HG03378 (cell line): ENCODE measurements at regions not wholly inside any gene's neighbourhood (a gene's known extent, or its start where the extent isn't known, plus 50 kb on each side); places are given as distances from the start of the nearest gene placed in this dataset.

Experiments
- ATAC-seq: cut with Tn5 transposase; IDR thresholded peaks from one replicate; pipeline ENCODE4 v1.9.1; 2021; ENCODE audit warnings: mild to moderate bottlenecking, moderate library complexity; ENCODE audit not compliant: unreplicated experiment

DNA sequence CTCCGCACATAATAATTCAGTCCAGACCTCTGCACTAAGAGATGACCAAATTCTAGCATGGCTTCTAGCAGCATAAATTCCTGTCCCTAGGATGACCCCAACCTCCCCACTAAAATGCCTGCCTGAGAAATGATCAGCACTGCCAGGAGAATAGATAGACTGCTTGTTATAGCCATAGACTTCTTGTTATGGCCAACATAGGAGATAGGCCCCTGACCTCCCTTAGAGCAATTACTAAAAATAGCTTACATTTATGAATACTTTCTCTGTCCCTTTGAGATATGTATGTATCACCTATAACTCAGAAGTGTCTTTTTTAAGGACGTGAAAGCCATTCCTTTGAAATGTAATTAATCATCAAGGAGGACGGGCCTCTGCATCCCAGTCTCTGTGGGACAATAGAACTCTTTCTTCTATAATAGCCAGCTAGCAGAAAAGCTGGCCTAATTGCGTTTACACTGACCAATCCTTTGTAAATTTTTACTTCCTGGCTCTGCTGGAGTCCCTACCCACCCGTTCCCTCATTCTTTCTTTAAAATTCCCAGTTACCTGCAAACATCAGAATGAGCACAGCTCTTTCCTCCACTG, 1002.7 kb downstream of the CDH18 start:
- ATAC-seq = no peak

DNA sequence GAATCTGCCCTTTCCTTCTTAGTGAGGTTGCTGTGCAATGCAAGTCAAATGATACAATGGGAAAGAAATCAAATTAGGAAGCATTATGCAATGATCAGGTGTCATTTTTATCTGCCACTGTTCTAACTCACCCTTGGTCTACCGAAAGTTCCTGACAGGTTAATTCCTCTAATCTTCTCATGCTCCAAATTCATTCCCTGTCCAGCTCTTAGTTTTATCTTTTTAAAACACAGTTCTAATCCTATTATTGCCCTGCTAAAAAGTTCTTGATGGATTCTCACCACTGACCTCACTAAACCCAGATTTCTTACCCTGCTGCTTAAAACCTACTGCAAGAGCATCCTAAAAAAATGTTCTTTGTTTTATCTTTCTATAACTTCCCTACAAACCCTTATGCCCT, 1000.9 kb downstream of the CDH18 start:
- ATAC-seq = no peak

DNA sequence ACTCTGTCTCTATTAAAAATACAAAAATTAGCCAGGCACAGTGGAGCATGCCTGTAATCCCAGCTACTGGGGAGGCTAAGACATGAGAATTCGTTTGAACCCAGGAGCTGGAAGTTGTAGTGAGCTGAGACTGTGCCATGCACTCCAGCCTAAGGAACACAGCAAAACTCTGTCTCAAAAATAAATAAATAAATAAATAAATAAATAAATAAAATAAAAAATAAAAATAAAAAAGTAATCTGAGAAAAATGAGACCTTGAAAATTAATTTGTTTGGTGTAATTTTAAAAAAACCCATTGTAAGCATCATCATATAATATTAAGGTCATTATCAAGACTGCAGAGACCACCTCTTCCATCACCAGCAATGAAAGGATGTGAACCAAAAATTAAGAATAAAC, 997.1 kb downstream of the CDH18 start:
- ATAC-seq = no peak

DNA sequence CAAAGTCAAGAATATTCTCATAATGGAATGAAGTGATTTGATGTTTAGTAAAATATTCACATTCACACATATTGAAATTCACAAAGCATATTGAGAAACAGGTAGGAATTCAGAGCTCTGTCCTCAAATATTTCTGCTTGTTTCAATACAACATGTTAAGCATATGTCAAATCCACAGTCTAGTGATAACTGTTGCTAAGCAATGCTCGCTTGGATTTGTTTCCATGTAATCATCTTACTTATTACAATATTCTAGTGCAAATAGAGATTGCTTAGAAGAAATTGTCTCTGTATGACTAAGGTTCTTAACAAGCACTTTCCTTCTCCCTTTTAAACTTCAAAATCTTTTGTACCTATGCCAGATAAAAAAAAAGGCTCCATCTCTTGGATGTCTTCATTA, 995.7 kb downstream of the CDH18 start:
- no peak for ATAC-seq

DNA sequence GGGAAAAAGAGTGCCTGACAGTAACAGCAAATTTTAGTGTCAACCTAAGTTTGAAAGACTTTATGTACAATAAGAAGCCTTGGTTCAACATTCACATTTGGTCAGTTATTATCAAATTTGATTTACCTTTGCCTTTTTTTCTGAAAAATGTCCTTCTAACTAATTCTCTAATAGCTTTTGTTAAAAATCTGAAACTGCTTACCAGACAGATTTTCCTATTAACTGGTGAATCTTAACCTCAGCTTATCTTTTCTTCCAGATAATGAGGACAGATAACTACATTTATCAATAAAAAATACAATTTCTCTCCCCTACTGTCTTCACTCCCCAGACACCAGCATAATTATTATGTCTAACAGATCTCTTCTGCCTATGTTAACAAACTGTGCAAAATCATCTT, 988.5 kb downstream of the CDH18 start:
- ATAC-seq = no peak

DNA sequence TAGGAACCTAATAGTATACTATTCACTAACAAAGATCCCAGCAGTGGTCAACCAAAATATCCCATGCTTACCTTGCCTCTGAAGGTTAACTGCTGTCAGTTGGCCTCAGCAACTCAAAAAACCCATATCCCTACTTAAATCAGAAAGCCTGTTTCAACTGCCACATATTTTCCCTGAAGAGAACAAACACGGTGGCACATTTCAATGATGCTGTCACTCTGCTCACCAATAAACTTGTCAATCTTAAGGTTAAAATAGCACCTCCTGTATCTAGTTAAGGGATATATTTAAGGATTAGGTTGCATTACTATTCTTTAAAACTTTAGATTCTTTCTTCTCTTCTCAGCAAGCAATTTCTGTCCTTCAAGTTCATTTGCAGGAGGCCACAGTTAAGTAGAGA, 986.9 kb downstream of the CDH18 start:
- ATAC-seq = no peak

DNA sequence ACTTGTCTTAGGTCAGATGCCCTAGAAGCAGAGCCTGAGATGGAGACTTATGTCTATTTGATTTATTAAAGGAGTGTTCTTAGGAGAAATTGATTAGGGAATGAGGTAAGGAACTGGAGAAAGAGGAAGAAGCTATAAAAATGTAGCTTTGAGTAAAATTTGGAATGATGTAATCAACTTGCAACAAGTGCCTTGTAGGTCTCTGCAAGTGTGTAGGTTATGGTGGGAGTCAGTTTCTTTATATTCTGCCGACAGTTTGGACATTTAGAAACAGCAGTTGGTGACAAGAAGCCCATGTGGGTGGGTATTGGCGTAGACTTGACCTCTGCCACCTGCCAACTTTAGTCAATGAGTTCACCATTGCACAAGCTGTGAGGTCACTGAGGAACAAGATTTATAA, 986.5 kb downstream of the CDH18 start:
- no peak for ATAC-seq

DNA sequence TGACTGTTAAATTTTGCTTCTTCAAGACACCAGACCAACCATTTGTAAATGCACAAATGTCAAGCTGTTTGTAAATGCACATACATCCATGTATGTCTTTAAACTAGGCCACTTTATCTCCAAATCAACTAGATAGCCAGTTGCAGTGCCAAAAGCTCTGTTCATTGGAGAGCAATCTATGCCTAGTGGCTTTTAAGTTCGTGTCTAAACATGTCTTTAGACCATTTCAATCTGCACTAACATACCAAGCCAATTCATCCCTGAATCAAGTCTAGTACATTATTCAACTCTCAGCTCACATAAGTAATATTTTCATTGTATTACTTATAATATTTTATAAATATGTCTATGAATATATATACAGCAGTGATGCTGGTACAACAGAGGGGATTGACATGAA, 985.9 kb downstream of the CDH18 start:
- ATAC-seq = no peak

DNA sequence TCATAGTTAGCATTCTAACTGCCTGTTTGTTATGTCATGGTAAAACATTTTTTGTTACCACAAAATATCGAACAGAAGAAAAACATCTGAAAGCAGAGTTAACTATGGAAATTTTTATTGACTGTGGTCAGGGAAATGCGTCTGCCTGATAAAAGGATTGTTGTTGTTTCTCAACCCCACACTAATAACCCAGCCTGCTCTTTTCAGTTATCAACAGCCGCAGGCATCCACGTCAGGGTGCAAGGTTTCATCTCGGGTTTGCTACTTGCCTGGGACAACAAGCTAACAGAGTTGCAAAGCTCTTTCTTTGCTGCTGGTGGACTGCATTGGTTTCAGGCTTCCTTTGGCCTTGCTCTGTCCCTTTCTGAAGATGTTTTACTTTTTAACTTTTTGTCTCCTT, 969.2 kb downstream of the CDH18 start:
- no peak for ATAC-seq

DNA sequence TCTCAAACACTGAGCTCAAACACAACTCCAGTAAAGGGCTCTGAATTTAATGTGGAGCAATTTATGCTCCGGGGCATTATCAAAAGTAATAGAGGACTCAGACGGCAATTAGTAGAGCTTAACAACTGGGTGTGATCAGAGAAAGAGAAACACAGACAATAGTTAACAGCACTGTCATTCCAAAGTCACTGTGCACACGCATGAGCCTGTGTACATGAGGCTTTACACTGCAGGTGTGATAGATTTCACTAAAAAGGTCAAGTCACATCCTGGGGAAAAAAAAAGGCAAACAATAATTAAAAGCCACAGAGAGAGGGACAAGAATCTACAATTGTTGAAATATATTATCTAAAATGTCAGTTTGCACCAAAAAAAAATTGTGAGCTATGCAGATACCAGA, 956.5 kb downstream of the CDH18 start:
- no peak for ATAC-seq

DNA sequence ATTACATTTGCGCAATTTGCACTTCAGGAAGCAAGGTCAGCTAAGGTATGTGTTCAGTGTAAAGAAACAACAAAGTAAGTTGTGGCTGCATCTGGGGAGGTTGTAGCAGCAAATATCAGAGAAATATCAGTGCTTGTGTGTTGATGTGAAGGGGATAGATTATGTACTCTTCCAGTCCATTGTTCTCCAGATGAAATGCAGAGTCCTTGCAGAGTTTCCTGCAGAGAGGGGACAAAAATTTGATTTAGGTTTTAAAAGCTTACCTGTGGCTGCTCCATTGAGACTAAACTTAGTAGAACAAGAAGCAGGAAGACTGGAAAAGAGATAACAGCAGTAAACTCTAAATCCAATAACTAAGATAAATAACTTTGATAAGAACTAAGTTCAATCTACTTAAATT, 952.2 kb downstream of the CDH18 start:
- ATAC-seq = no peak

DNA sequence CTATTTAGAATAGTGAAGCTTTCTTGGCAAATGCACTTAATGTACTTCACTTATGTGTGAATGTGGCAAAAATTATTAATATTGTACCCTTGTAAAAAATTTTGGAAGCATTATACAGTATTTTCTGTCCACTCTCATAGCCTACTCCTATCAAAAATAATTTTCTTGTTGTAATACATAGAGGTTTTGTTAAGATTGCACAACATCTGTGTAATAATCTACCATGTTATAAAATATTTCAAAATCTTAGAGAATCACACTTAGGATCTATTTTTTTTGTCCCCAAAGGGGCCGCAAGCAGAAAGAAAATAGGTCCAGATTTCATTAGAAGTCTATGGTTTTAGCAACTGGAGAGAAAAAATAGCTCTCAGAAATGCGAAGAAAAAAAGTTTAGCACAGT, 945.9 kb downstream of the CDH18 start:
- no peak for ATAC-seq

DNA sequence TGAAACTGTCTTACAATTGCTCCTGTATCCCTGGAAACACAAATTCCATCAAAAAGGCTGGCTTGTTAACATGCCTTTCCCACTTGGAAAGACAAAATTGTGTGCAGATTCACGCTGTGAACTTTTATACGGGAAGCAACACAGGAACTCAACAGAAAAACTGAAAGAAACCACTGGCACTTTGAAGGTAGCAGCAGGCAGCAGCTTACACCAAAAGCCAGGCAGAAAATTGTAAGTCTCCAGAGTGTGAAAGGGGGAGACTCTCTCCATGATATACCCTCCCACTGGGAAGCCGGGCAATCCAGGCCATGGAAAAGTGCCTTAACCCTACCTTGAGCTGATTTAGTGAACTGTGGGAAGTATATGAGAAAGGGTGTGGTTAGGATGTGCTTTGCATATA, 943.7 kb downstream of the CDH18 start:
- no peak for ATAC-seq

DNA sequence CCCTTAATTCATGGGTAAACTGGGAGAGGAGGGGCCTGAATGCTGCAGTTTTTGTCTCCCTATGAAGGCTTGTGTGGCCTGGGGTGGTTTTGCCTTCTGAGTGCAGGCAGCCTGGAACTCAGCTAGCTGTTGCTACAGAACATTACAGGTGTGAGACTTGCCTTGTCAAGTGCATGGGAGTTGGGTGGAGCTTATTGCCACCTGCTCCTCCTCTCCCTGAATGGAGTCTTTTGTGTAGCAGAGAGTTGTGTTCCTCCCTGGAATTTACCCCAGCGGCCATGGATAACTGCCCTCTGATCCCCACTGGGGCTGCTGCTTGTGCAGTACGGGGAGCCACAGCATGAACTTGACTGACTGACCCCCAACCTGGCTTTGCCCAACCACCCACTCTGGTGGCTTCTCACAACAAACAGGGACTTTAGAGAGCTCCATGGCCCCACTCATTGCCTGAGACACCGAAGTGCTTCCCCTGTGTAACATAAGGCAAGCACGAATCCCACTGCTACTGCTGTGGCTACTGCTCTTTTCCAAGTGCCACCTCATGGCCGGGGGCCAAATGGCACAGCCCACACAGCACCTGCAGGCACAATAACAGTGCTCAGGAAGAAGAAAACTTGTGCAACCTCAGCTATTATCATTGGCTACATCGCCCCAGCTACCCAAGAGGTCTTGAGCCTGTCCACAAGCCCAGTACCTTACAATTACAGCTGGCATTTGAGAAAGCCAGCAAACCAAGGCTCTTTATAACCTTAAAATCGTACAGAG, 942.9 kb downstream of the CDH18 start:
- ATAC-seq = no peak

DNA sequence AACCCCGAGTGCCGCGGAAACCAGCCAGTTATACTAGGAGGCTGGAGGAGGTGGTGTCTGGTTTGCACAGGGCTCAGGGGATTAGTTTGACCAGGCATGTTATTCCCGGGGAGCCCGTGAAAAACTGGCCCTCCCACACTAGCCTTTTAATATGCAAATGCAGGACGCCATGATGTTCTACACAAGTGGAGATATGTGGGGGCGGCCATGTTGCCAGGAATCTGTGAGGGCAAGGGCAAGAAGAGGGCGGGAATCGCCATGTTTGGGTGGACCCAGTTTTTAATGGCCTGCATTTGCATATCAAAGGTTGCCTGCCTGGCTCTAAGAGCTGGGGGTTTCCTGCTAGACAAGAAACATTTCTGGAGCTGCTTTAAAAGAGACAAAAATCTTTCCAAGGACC, 940.7 kb downstream of the CDH18 start:
- ATAC-seq = no peak

DNA sequence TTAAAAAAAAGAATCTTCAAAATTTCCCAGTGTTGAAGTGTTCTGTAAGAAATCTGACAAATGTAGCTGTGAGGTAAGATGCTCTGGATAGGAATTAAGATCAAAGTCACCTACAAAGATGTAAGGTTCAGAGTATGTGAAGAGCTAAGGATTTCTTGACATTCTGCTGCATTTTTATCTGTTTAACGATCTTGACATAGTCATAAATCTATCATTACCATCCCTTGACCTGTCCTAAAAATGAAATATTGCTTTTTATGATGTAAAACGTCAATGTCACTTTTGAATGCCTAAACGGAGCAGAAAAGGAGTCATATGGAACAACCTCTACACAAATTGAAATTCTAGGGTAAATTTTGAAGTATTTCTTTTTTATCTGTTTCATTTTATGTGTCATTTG, 939.3 kb downstream of the CDH18 start:
- ATAC-seq = no peak

DNA sequence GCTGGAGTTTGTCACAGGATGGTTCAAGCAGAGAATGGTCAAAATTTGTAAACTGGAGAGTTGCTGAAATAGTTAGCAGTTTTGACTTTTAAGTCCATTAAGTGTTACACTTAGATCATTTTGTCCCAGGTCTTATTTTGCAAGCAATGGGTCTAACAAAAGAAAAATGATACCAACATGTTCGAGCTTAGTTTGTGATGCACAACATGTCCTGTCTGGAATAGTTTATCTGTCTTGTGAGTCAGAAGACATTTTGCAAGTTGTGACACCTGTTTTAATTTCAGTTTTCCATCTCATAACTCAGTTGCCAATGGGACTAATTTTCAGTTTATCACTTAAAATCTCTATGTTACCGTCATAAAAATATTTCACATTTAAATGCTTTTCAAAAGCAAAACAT, 929.8 kb downstream of the CDH18 start:
- ATAC-seq = no peak

DNA sequence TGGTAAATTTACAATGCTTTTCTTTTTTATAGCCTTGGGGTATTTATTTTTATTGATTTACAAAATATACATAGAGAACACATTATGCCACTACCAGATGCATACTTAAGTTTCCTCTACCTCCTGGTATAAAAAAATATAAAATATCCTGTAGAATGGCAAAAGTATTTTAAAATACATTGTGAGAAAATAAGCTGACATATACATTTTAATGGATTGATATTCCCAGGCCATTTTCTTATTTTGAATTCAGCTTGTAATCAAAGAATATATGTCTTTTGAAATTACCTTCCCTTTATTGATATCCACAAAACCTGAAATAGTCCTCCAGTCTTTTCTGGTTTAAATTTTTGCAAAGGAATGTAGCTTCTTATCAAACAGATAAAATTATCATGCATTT, 923.9 kb downstream of the CDH18 start:
- no peak for ATAC-seq

DNA sequence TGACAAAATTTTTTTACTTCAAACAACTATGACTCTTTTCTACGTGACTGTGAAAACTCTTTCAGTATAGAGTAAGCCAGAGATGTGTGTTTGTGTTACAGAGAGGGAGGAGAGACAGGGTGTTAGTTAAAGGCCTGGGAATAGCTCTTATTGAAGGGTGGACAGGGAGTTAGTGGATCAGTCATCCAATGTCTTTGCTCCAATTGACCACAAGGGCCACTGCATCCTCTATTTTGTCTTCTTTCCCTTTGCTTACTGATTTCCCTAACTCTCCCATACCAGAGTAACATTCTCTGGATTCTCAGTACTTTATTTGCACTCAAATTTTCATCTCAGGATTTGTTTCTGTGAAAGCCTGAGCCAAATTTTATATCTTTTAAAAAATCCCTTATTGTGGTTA, 920.3 kb downstream of the CDH18 start:
- no peak for ATAC-seq

DNA sequence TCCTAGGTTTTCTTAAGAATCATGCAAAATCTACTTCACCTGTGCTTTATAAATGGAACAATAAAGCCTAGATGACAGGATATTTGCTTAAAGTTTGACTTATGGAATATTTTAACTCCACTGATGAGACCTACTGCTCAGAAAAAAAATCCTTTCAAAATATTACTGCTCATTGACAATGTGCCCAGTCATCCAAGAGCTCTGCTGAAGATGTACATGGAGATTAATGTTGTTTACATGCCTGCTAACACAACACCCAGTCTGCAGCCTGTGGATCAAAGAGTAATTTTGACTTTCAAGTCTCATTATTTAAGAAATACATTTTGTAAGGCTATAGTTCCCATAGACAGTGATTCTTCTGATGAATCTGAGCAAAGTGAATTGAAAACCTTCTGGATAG, 889.6 kb downstream of the CDH18 start:
- ATAC-seq = no peak

DNA sequence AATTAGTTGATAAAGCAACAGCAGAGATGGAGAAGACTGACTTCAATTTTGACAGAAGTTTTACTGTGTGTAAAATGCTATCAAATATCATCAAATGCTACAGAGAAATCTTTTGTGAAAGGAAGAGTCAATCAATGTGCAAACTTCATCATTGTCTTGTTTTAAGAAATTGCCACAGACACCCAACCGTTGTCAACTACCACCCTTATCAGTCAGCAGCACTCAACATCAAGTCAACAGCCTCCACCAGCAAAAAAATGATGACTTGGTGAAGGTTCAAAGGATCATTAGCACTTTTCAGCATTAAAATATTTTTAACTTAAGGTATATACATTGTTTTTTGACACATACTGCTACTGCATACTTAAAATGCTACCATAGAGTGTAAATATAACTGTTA, 888.8 kb downstream of the CDH18 start:
- no peak for ATAC-seq

DNA sequence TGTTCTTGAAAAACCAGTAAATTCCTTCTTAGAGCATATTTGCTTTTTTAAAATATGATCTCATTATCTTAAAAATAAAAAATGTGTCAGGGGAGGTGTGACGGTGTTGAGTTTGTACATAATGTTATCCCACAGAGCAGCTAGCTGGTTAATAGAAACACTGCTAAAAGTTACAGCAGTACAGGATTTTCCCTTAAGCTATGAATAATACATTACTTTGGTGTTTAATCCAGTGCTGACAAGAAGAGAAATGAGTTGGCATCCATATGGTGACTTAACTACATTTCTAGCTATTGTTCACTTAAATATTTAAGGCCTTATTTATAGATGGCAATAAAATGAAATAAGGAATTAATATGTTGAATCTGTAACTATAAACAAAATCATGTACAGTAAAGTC, 883.1 kb downstream of the CDH18 start:
- ATAC-seq = no peak

DNA sequence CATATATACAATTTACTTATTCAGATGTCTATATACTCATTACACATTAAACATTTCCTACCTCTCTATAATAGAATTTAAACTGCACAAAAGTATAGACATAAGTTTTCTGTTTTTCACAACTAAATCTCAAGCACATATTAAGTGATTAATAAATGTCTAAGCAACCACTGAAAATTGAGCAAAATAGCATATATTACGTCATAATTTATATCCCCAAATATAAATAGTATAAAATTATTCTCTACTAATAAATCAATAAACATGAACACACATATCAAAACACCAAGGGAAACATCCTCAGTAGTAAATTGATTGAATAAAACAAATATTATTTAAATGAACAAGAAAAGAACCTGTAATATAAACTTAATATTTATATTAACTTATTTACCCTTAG, 865.1 kb downstream of the CDH18 start:
- no peak for ATAC-seq
